Keratinocyte (primary cell): ENCODE measurements at regions not wholly inside any gene's neighbourhood (a gene's known extent, or its start where the extent isn't known, plus 50 kb on each side); places are given as distances from the start of the nearest gene placed in this dataset.

Experiments
- DNase-seq: peaks from one replicate; pipeline ENCODE4 v3.0.0-alpha.2; 2011; ENCODE audit warnings: low read depth, missing footprints, low spot score
- FAIRE-seq: peaks from 2 replicates; lab custom pipeline; 2011; peaks lifted over from hg19 to GRCh38; lab: Jason Lieb, UNC
- H2AFZ ChIP-seq: 2 replicates; pipeline ENCODE4 v1.6.0; 2012; ENCODE audit warnings: low read length, control low read depth, inconsistent platforms; ENCODE audit not compliant: control insufficient read depth
- H3K27ac ChIP-seq: 2 replicates; pipeline ENCODE4 v1.5.1; 2011; ENCODE audit warnings: low read length; ENCODE audit not compliant: control insufficient read depth, insufficient read depth
- H3K27me3 ChIP-seq: 3 replicates; pipeline ENCODE4 v1.6.0; 2011; ENCODE audit warnings: low read length; ENCODE audit not compliant: control insufficient read depth, insufficient read depth; ENCODE audit errors: extremely low read depth
- H3K36me3 ChIP-seq, 2 experiments: 2 replicates in 1 of 2; 3 replicates in 1 of 2; pipeline ENCODE4 v1.5.1; 2011; ENCODE audit warnings: low read length in 2 of 2, mild to moderate bottlenecking in 1 of 2; ENCODE audit not compliant: control insufficient read depth in 2 of 2, insufficient read depth in 2 of 2; ENCODE audit errors: extremely low read depth in 1 of 2
- H3K4me1 ChIP-seq: 3 replicates; pipeline ENCODE4 v1.5.1; 2011; ENCODE audit warnings: low read length; ENCODE audit not compliant: control insufficient read depth, insufficient read depth; ENCODE audit errors: extremely low read depth
- H3K4me2 ChIP-seq: 3 replicates; pipeline ENCODE4 v1.6.0; 2011; ENCODE audit warnings: low read depth, low read length; ENCODE audit not compliant: control insufficient read depth, insufficient read depth; ENCODE audit errors: extremely low read depth
- H3K4me3 ChIP-seq, 3 experiments: fragments of 200-600 bp in 1 of 3; sonication (generic) in 1 of 3; 2 replicates in 2 of 3; 3 replicates in 1 of 3; pipeline ENCODE4 v1.5.1; 2011 to 2016; ENCODE audit warnings: low read length in 3 of 3, mild to moderate bottlenecking in 3 of 3, control low read depth in 2 of 3, inconsistent platforms in 1 of 3, low read depth in 1 of 3, mixed read lengths in 1 of 3, mixed run types in 1 of 3, moderate library complexity in 1 of 3; ENCODE audit not compliant: control insufficient read depth in 2 of 3, insufficient read depth in 2 of 3; ENCODE audit errors: extremely low read depth in 1 of 3
- H3K79me2 ChIP-seq: 2 replicates; pipeline ENCODE4 v1.6.0; 2012; ENCODE audit warnings: low read length; ENCODE audit not compliant: control insufficient read depth, insufficient read depth
- H3K9ac ChIP-seq: 3 replicates; pipeline ENCODE4 v1.6.0; 2011; ENCODE audit warnings: low read length; ENCODE audit not compliant: control insufficient read depth, insufficient read depth; ENCODE audit errors: extremely low read depth
- H3K9me1 ChIP-seq: 3 replicates; pipeline ENCODE4 v1.6.0; 2011; ENCODE audit warnings: low read length; ENCODE audit not compliant: control insufficient read depth, insufficient read depth; ENCODE audit errors: extremely low read depth
- H3K9me3 ChIP-seq: 2 replicates; pipeline ENCODE4 v1.5.1; 2012; ENCODE audit warnings: low read depth, low read length; ENCODE audit not compliant: control insufficient read depth
- H4K20me1 ChIP-seq: 3 replicates; pipeline ENCODE4 v1.6.0; 2011; ENCODE audit warnings: low read length; ENCODE audit not compliant: control insufficient read depth, insufficient read depth; ENCODE audit errors: extremely low read depth
- EZH2 ChIP-seq: IDR thresholded peaks from one replicate; pipeline ENCODE4 v1.6.1; 2012; ENCODE audit warnings: inconsistent platforms, mild to moderate bottlenecking, low read length, moderate library complexity
- dilution Hi-C: fragments of 300-500 bp; cut with MboI; formaldehyde crosslinking; loops from one replicate; pipeline ENCODE4 v1.7.0; 2020; ENCODE audit warnings: low sequenced_read_pairs; ENCODE audit not compliant: extremely low pct_ligation_motif_present
- TF ChIP-seq, protein P1 (sequence below), 3 experiments: IDR thresholded peaks in 1 of 3; conservative IDR thresholded peaks in 1 of 3; optimal IDR thresholded peaks in 1 of 3; 2 replicates in 2 of 3; 3 replicates in 1 of 3; pipeline versions ENCODE3 to v1.5.1; 2011; ENCODE audit warnings: low read length in 3 of 3, mild to moderate bottlenecking in 3 of 3, moderate library complexity in 2 of 3, control low read depth in 1 of 3, inconsistent platforms in 1 of 3; ENCODE audit not compliant: insufficient read depth in 2 of 3; ENCODE audit errors: extremely low read depth in 1 of 3

DNA sequence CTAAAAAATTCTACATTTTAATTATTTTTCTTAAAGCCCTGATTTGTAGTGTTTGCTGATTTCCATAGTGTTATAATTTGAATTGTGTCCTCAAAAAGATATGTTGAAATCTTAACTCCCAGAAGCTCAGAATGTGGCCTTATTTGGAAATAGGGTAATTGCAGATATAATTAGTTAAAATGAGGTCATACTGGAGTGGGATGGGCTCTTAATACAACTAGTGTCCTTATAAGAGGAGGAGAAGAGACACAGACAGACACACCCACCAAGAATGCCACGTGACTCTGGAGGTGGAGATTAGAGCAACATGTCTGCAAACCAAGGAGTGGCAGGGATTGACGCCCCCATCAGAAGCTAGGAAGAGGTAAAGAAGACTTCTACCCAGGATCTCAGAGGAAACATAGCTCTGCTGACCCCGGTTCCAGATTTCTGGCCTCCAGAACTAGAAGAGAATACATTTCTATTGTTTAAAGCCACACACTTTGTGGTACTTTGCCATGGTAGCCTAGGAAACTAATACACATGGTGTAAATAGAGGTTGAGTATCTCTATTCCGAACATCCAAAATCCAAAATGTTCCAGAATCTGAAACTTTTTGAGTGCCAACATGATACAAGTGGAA lies 70.5 kb upstream of the IRF2 start:
- H3K9me1 ChIP-seq = no peaks in the 10 kb centered on the region
- H3K79me2 ChIP-seq = no peaks in the 10 kb centered on the region
- no peak overlapping the region for H3K4me3 ChIP-seq
- no peaks in the 10 kb centered on the region for H3K27me3 ChIP-seq
- H3K9ac ChIP-seq = no peak overlapping the region
- no peak for FAIRE-seq
- no peak overlapping the region for H3K4me2 ChIP-seq
- DNase-seq = no peak
- no peak overlapping the region for H3K27ac ChIP-seq
- no peaks in the 10 kb centered on the region for H3K9me3 ChIP-seq
- TF ChIP-seq, protein P1, sequence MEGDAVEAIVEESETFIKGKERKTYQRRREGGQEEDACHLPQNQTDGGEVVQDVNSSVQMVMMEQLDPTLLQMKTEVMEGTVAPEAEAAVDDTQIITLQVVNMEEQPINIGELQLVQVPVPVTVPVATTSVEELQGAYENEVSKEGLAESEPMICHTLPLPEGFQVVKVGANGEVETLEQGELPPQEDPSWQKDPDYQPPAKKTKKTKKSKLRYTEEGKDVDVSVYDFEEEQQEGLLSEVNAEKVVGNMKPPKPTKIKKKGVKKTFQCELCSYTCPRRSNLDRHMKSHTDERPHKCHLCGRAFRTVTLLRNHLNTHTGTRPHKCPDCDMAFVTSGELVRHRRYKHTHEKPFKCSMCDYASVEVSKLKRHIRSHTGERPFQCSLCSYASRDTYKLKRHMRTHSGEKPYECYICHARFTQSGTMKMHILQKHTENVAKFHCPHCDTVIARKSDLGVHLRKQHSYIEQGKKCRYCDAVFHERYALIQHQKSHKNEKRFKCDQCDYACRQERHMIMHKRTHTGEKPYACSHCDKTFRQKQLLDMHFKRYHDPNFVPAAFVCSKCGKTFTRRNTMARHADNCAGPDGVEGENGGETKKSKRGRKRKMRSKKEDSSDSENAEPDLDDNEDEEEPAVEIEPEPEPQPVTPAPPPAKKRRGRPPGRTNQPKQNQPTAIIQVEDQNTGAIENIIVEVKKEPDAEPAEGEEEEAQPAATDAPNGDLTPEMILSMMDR (optimal IDR thresholded peaks at IDR 0.05 in 1 of 3, IDR thresholded peaks at IDR 0.05 in 1 of 3, conservative IDR thresholded peaks at IDR 0.05 in 1 of 3; ENCODE audit: extremely low read depth in 1 of 3, insufficient read depth in 2 of 3, low read length in 3 of 3) = no peak
- TF ChIP-seq EZH2 = no peak
- no peaks in the 10 kb centered on the region for H3K36me3 ChIP-seq
- no peaks in the 10 kb centered on the region for H4K20me1 ChIP-seq
- H2AFZ ChIP-seq = no peak overlapping the region
- dilution Hi-C loops = no loop called here
- no peaks in the 10 kb centered on the region for H3K4me1 ChIP-seq

DNA sequence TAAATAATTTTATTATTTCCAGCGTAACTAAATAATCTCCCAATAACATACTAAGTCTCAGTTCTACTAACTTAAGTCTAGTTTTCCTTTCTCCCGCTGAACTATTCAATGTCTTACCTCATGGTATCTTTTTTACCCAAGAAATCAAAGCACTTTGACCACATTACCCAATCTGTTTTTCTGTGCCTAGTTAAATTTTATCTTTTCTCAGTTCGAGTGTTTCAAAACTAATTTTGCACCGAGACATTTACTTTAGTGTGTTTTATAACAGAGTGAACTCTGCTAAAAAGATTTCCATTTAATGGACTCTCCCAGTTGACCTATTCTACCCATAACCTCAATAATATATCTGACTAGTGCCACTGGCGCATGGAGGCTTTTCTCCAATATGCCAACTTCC lies 67.6 kb upstream of the IRF2 start:
- H3K4me2 ChIP-seq = no peak overlapping the region
- H3K9me3 ChIP-seq = no peaks in the 10 kb centered on the region
- no peak overlapping the region for H3K4me3 ChIP-seq
- no peaks in the 10 kb centered on the region for H3K36me3 ChIP-seq
- no peak overlapping the region for H3K9ac ChIP-seq
- FAIRE-seq (no peak), DNase-seq (no peak)
- H4K20me1 ChIP-seq = no peaks in the 10 kb centered on the region
- no peak overlapping the region for H3K27ac ChIP-seq
- H3K27me3 ChIP-seq = no peaks in the 10 kb centered on the region
- peaks cover under 1% of the 10 kb centered on the region for H3K79me2 ChIP-seq
- H3K9me1 ChIP-seq = no peaks in the 10 kb centered on the region
- dilution Hi-C loops = no loop called here
- H2AFZ ChIP-seq = no peak overlapping the region
- H3K4me1 ChIP-seq = no peaks in the 10 kb centered on the region
- TF ChIP-seq, protein P1 (optimal IDR thresholded peaks at IDR 0.05 in 1 of 3, IDR thresholded peaks at IDR 0.05 in 1 of 3, conservative IDR thresholded peaks at IDR 0.05 in 1 of 3; ENCODE audit: extremely low read depth in 1 of 3, insufficient read depth in 2 of 3, low read length in 3 of 3) = no peak
- no peak for TF ChIP-seq EZH2
